ENCODE measurements at regions not wholly inside any gene's neighbourhood (a gene's known extent, or its start where the extent isn't known, plus 50 kb on each side); places are given as distances from the start of the nearest gene placed in this dataset.

DNA sequence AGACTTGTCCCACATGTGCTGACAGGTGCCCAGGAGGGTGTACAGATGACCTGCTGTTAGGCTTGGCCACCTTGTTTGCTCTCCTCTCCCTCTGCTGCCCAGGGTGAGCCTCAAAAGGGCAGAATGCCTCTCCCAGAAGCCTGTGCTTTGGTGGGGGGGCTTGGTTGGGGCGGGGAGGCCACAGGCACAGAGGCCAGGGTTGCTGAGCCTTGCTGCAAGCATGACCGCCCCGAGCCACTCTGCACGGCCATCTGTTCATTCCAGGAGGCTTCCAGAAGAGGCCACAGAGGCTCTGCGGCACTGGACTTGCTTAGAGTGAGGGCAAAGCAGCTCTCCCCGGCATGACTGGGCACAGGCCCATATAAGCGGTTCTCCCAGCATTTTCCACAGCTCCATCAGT, 190.8 kb downstream of the GLRX3 start:
- TF ChIP-seq CTCF (IDR thresholded peaks at IDR 0.05) (no peak), POLR2A (IDR thresholded peaks at IDR 0.05) (no peak)
